ENCODE measurements at regions not wholly inside any gene's neighbourhood (a gene's known extent, or its start where the extent isn't known, plus 50 kb on each side); places are given as distances from the start of the nearest gene placed in this dataset.

- no peaks in the 10 kb centered on the region for H3K27me3 ChIP-seq (ENCODE audit: low read depth, low read length)
- H3K27ac ChIP-seq (ENCODE audit: low read length): no peak overlapping the region
- H3K36me3 ChIP-seq (ENCODE audit: control insufficient read depth in 1 of 2, insufficient read depth in 2 of 2, low read length in 2 of 2): no peaks in the 10 kb centered on the region
- H3K4me3 ChIP-seq (ENCODE audit: low read depth in 1 of 2, low read length in 2 of 2): no peak overlapping the region
- no peaks in the 10 kb centered on the region for H3K4me1 ChIP-seq (ENCODE audit: control insufficient read depth in 1 of 2, insufficient read depth in 2 of 2, low read length in 2 of 2)
- H3K9me3 ChIP-seq (ENCODE audit: control insufficient read depth in 1 of 2, low read length in 2 of 2): no peaks in the 10 kb centered on the region
These were observed 599.3 kb upstream of the ZEB2 start for GRCh38 chr2:145119225-145119624.

GRCh38 chr2:145116834-145117725 lies 597.2 kb upstream of the ZEB2 start:
- Histone ChIP-seq H3K36me3 (ENCODE audit: control insufficient read depth in 1 of 2, insufficient read depth in 2 of 2, low read length in 2 of 2) (no peaks in the 10 kb centered on the region), H3K27ac (ENCODE audit: low read length) (no peak overlapping the region), H3K4me1 (ENCODE audit: control insufficient read depth in 1 of 2, insufficient read depth in 2 of 2, low read length in 2 of 2) (no peaks in the 10 kb centered on the region), H3K4me3 (ENCODE audit: low read depth in 1 of 2, low read length in 2 of 2) (no peak overlapping the region), H3K9me3 (ENCODE audit: control insufficient read depth in 1 of 2, low read length in 2 of 2) (no peaks in the 10 kb centered on the region), H3K27me3 (ENCODE audit: low read depth, low read length) (no peaks in the 10 kb centered on the region)

GRCh38 chr2:145116056-145116455 lies 596.1 kb upstream of the ZEB2 start:
- Histone ChIP-seq H3K36me3 (ENCODE audit: control insufficient read depth in 1 of 2, insufficient read depth in 2 of 2, low read length in 2 of 2) (no peaks in the 10 kb centered on the region), H3K27ac (ENCODE audit: low read length) (no peak overlapping the region), H3K27me3 (ENCODE audit: low read depth, low read length) (no peaks in the 10 kb centered on the region), H3K4me1 (ENCODE audit: control insufficient read depth in 1 of 2, insufficient read depth in 2 of 2, low read length in 2 of 2) (no peaks in the 10 kb centered on the region), H3K9me3 (ENCODE audit: control insufficient read depth in 1 of 2, low read length in 2 of 2) (no peaks in the 10 kb centered on the region), H3K4me3 (ENCODE audit: low read depth in 1 of 2, low read length in 2 of 2) (no peak overlapping the region)

- no peaks in the 10 kb centered on the region for H3K9me3 ChIP-seq (ENCODE audit: control insufficient read depth in 1 of 2, low read length in 2 of 2)
- H3K27me3 ChIP-seq (ENCODE audit: low read depth, low read length): no peaks in the 10 kb centered on the region
- H3K4me3 ChIP-seq (ENCODE audit: low read depth in 1 of 2, low read length in 2 of 2): no peak overlapping the region
- no peaks in the 10 kb centered on the region for H3K4me1 ChIP-seq (ENCODE audit: control insufficient read depth in 1 of 2, insufficient read depth in 2 of 2, low read length in 2 of 2)
- no peaks in the 10 kb centered on the region for H3K36me3 ChIP-seq (ENCODE audit: control insufficient read depth in 1 of 2, insufficient read depth in 2 of 2, low read length in 2 of 2)
- no peak overlapping the region for H3K27ac ChIP-seq (ENCODE audit: low read length)
These were observed 594.8 kb upstream of the ZEB2 start for GRCh38 chr2:145114726-145115125.

- H3K27ac ChIP-seq (ENCODE audit: low read length): no peak overlapping the region
- no peak overlapping the region for H3K4me3 ChIP-seq (ENCODE audit: low read depth in 1 of 2, low read length in 2 of 2)
- no peaks in the 10 kb centered on the region for H3K4me1 ChIP-seq (ENCODE audit: control insufficient read depth in 1 of 2, insufficient read depth in 2 of 2, low read length in 2 of 2)
- no peaks in the 10 kb centered on the region for H3K9me3 ChIP-seq (ENCODE audit: control insufficient read depth in 1 of 2, low read length in 2 of 2)
- H3K36me3 ChIP-seq (ENCODE audit: control insufficient read depth in 1 of 2, insufficient read depth in 2 of 2, low read length in 2 of 2): no peaks in the 10 kb centered on the region
- no peaks in the 10 kb centered on the region for H3K27me3 ChIP-seq (ENCODE audit: low read depth, low read length)
These were observed 592.5 kb upstream of the ZEB2 start for GRCh38 chr2:145112467-145112866.

- no peaks in the 10 kb centered on the region for H3K36me3 ChIP-seq (ENCODE audit: control insufficient read depth in 1 of 2, insufficient read depth in 2 of 2, low read length in 2 of 2)
- no peaks in the 10 kb centered on the region for H3K27me3 ChIP-seq (ENCODE audit: low read depth, low read length)
- H3K4me3 ChIP-seq (ENCODE audit: low read depth in 1 of 2, low read length in 2 of 2): no peak overlapping the region
- no peak overlapping the region for H3K27ac ChIP-seq (ENCODE audit: low read length)
- H3K4me1 ChIP-seq (ENCODE audit: control insufficient read depth in 1 of 2, insufficient read depth in 2 of 2, low read length in 2 of 2): no peaks in the 10 kb centered on the region
- no peaks in the 10 kb centered on the region for H3K9me3 ChIP-seq (ENCODE audit: control insufficient read depth in 1 of 2, low read length in 2 of 2)
These were observed 590.9 kb upstream of the ZEB2 start for GRCh38 chr2:145110668-145111356.

GRCh38 chr2:145108959-145109710 lies 589.2 kb upstream of the ZEB2 start:
- Histone ChIP-seq H3K27me3 (ENCODE audit: low read depth, low read length) (no peaks in the 10 kb centered on the region), H3K27ac (ENCODE audit: low read length) (no peak overlapping the region), H3K36me3 (ENCODE audit: control insufficient read depth in 1 of 2, insufficient read depth in 2 of 2, low read length in 2 of 2) (no peaks in the 10 kb centered on the region), H3K9me3 (ENCODE audit: control insufficient read depth in 1 of 2, low read length in 2 of 2) (no peaks in the 10 kb centered on the region), H3K4me3 (ENCODE audit: low read depth in 1 of 2, low read length in 2 of 2) (no peak overlapping the region), H3K4me1 (ENCODE audit: control insufficient read depth in 1 of 2, insufficient read depth in 2 of 2, low read length in 2 of 2) (no peaks in the 10 kb centered on the region)

GRCh38 chr2:145108361-145108778 lies 588.5 kb upstream of the ZEB2 start:
- no peaks in the 10 kb centered on the region for H3K4me1 ChIP-seq (ENCODE audit: control insufficient read depth in 1 of 2, insufficient read depth in 2 of 2, low read length in 2 of 2)
- H3K9me3 ChIP-seq (ENCODE audit: control insufficient read depth in 1 of 2, low read length in 2 of 2): no peaks in the 10 kb centered on the region
- H3K36me3 ChIP-seq (ENCODE audit: control insufficient read depth in 1 of 2, insufficient read depth in 2 of 2, low read length in 2 of 2): no peaks in the 10 kb centered on the region
- no peaks in the 10 kb centered on the region for H3K27me3 ChIP-seq (ENCODE audit: low read depth, low read length)
- no peak overlapping the region for H3K27ac ChIP-seq (ENCODE audit: low read length)
- H3K4me3 ChIP-seq (ENCODE audit: low read depth in 1 of 2, low read length in 2 of 2): no peak overlapping the region

- H3K9me3 ChIP-seq (ENCODE audit: control insufficient read depth in 1 of 2, low read length in 2 of 2): no peaks in the 10 kb centered on the region
These were observed 586.4 kb upstream of the ZEB2 start for GRCh38 chr2:145106293-145106692.

GRCh38 chr2:145102706-145103105 lies 582.8 kb upstream of the ZEB2 start:
- Histone ChIP-seq H3K4me3 (ENCODE audit: low read depth in 1 of 2, low read length in 2 of 2) (no peak overlapping the region), H3K27me3 (ENCODE audit: low read depth, low read length) (no peaks in the 10 kb centered on the region), H3K4me1 (ENCODE audit: control insufficient read depth in 1 of 2, insufficient read depth in 2 of 2, low read length in 2 of 2) (no peaks in the 10 kb centered on the region), H3K27ac (ENCODE audit: low read length) (no peak overlapping the region), H3K9me3 (ENCODE audit: control insufficient read depth in 1 of 2, low read length in 2 of 2) (no peaks in the 10 kb centered on the region), H3K36me3 (ENCODE audit: control insufficient read depth in 1 of 2, insufficient read depth in 2 of 2, low read length in 2 of 2) (no peaks in the 10 kb centered on the region)

More at GRCh38 chr2:145106293-145106692, 586.4 kb upstream of the ZEB2 start:
- Histone ChIP-seq H3K4me1 (ENCODE audit: control insufficient read depth in 1 of 2, insufficient read depth in 2 of 2, low read length in 2 of 2) (no peaks in the 10 kb centered on the region), H3K36me3 (ENCODE audit: control insufficient read depth in 1 of 2, insufficient read depth in 2 of 2, low read length in 2 of 2) (no peaks in the 10 kb centered on the region), H3K27me3 (ENCODE audit: low read depth, low read length) (no peaks in the 10 kb centered on the region), H3K27ac (ENCODE audit: low read length) (no peak overlapping the region), H3K4me3 (ENCODE audit: low read depth in 1 of 2, low read length in 2 of 2) (no peak overlapping the region)

GRCh38 chr2:145100301-145100700 lies 580.4 kb upstream of the ZEB2 start:
- no peaks in the 10 kb centered on the region for H3K36me3 ChIP-seq (ENCODE audit: control insufficient read depth in 1 of 2, insufficient read depth in 2 of 2, low read length in 2 of 2)
- H3K27me3 ChIP-seq (ENCODE audit: low read depth, low read length): no peaks in the 10 kb centered on the region
- H3K9me3 ChIP-seq (ENCODE audit: control insufficient read depth in 1 of 2, low read length in 2 of 2): no peaks in the 10 kb centered on the region
- no peak overlapping the region for H3K4me3 ChIP-seq (ENCODE audit: low read depth in 1 of 2, low read length in 2 of 2)
- H3K4me1 ChIP-seq (ENCODE audit: control insufficient read depth in 1 of 2, insufficient read depth in 2 of 2, low read length in 2 of 2): no peaks in the 10 kb centered on the region
- H3K27ac ChIP-seq (ENCODE audit: low read length): no peak overlapping the region

Measured in muscle layer of duodenum (tissue), 2 donors.